Keratinocyte (primary cell): ENCODE measurements at regions not wholly inside any gene's neighbourhood (a gene's known extent, or its start where the extent isn't known, plus 50 kb on each side); places are given as distances from the start of the nearest gene placed in this dataset.
"Not testable (repeated sequence)": the region's sequence is repeated elsewhere in the genome, so short reads cannot be mapped to it uniquely, and the experiment has no call there.

ENCODE experiments used
- DNase-seq: peaks from one replicate; pipeline ENCODE4 v3.0.0-alpha.2; 2011; ENCODE audit warnings: low read depth, missing footprints, low spot score
- FAIRE-seq: peaks from 2 replicates; lab custom pipeline; 2011; peaks lifted over from hg19 to GRCh38; lab: Jason Lieb, UNC
- H2AFZ ChIP-seq: 2 replicates; pipeline ENCODE4 v1.6.0; 2012; ENCODE audit warnings: low read length, control low read depth, inconsistent platforms; ENCODE audit not compliant: control insufficient read depth
- H3K27ac ChIP-seq: 2 replicates; pipeline ENCODE4 v1.5.1; 2011; ENCODE audit warnings: low read length; ENCODE audit not compliant: control insufficient read depth, insufficient read depth
- H3K27me3 ChIP-seq: 3 replicates; pipeline ENCODE4 v1.6.0; 2011; ENCODE audit warnings: low read length; ENCODE audit not compliant: control insufficient read depth, insufficient read depth; ENCODE audit errors: extremely low read depth
- H3K36me3 ChIP-seq, 2 experiments: 2 replicates in 1 of 2; 3 replicates in 1 of 2; pipeline ENCODE4 v1.5.1; 2011; ENCODE audit warnings: low read length in 2 of 2, mild to moderate bottlenecking in 1 of 2; ENCODE audit not compliant: control insufficient read depth in 2 of 2, insufficient read depth in 2 of 2; ENCODE audit errors: extremely low read depth in 1 of 2
- H3K4me1 ChIP-seq: 3 replicates; pipeline ENCODE4 v1.5.1; 2011; ENCODE audit warnings: low read length; ENCODE audit not compliant: control insufficient read depth, insufficient read depth; ENCODE audit errors: extremely low read depth
- H3K4me2 ChIP-seq: 3 replicates; pipeline ENCODE4 v1.6.0; 2011; ENCODE audit warnings: low read depth, low read length; ENCODE audit not compliant: control insufficient read depth, insufficient read depth; ENCODE audit errors: extremely low read depth
- H3K4me3 ChIP-seq, 3 experiments: fragments of 200-600 bp in 1 of 3; sonication (generic) in 1 of 3; 2 replicates in 2 of 3; 3 replicates in 1 of 3; pipeline ENCODE4 v1.5.1; 2011 to 2016; ENCODE audit warnings: low read length in 3 of 3, mild to moderate bottlenecking in 3 of 3, control low read depth in 2 of 3, inconsistent platforms in 1 of 3, low read depth in 1 of 3, mixed read lengths in 1 of 3, mixed run types in 1 of 3, moderate library complexity in 1 of 3; ENCODE audit not compliant: control insufficient read depth in 2 of 3, insufficient read depth in 2 of 3; ENCODE audit errors: extremely low read depth in 1 of 3
- H3K79me2 ChIP-seq: 2 replicates; pipeline ENCODE4 v1.6.0; 2012; ENCODE audit warnings: low read length; ENCODE audit not compliant: control insufficient read depth, insufficient read depth
- H3K9ac ChIP-seq: 3 replicates; pipeline ENCODE4 v1.6.0; 2011; ENCODE audit warnings: low read length; ENCODE audit not compliant: control insufficient read depth, insufficient read depth; ENCODE audit errors: extremely low read depth
- H3K9me1 ChIP-seq: 3 replicates; pipeline ENCODE4 v1.6.0; 2011; ENCODE audit warnings: low read length; ENCODE audit not compliant: control insufficient read depth, insufficient read depth; ENCODE audit errors: extremely low read depth
- H3K9me3 ChIP-seq: 2 replicates; pipeline ENCODE4 v1.5.1; 2012; ENCODE audit warnings: low read depth, low read length; ENCODE audit not compliant: control insufficient read depth
- H4K20me1 ChIP-seq: 3 replicates; pipeline ENCODE4 v1.6.0; 2011; ENCODE audit warnings: low read length; ENCODE audit not compliant: control insufficient read depth, insufficient read depth; ENCODE audit errors: extremely low read depth
- EZH2 ChIP-seq: IDR thresholded peaks from one replicate; pipeline ENCODE4 v1.6.1; 2012; ENCODE audit warnings: inconsistent platforms, mild to moderate bottlenecking, low read length, moderate library complexity
- dilution Hi-C: fragments of 300-500 bp; cut with MboI; formaldehyde crosslinking; loops from one replicate; pipeline ENCODE4 v1.7.0; 2020; ENCODE audit warnings: low sequenced_read_pairs; ENCODE audit not compliant: extremely low pct_ligation_motif_present
- TF ChIP-seq, protein P1 (sequence below), 3 experiments: IDR thresholded peaks in 1 of 3; conservative IDR thresholded peaks in 1 of 3; optimal IDR thresholded peaks in 1 of 3; 2 replicates in 2 of 3; 3 replicates in 1 of 3; pipeline versions ENCODE3 to v1.5.1; 2011; ENCODE audit warnings: low read length in 3 of 3, mild to moderate bottlenecking in 3 of 3, moderate library complexity in 2 of 3, control low read depth in 1 of 3, inconsistent platforms in 1 of 3; ENCODE audit not compliant: insufficient read depth in 2 of 3; ENCODE audit errors: extremely low read depth in 1 of 3

DNA sequence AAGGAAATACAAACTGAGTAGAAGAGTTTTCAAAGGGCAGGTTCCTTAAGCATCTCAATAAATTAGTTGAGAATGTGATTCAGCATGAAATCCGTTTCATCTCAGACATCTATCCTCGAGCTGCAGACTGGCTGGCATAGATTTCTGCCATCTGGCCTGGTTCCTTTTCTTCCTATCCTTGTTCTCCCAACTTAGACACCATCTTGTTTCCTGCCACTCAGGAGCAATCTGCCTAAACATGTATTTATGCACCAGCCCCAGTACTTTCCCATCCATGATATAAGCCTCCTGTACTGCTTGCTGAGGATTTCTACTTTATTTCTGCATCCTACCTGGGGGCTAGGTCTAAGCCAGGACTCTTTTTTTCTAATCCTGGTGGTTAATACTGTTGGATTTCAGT is 359.1 kb upstream of the C11orf87 start:
- Histone ChIP-seq H3K9ac (no peak overlapping the region), H3K9me1 (no peaks in the 10 kb centered on the region)

DNA sequence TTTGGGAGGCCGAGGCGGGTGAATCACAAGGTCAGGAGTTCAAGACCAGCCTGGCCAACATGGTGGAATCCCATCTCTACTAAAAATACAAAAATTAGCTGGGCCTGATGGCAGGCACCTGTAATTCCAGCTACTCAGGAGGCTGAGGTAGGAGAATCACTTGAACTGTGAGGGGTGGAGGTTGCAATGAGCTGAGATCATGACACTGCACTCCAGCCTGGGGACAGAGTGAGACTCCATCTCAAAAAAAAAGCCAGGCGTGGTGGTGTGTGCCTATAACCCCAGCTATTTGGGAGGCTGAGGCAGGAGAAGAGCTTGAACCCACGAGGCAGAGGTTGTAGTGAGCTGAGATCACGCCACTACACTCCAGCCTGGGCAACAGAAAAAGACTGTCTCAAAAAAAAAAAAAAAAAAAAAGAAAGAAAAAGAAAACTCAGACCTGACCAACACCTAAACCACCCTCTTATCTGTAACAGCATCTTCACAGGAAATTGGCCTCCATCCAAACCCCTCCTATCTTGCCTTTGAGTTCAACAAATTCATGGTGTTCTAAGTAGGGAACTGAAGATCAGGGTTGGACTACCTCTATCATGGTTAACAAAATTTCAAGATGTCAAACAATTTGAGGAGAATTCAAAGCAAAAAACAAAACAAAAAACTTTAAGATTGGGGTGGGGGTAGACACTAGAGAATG is 357.2 kb upstream of the C11orf87 start:
- DNase-seq, FAIRE-seq, dilution Hi-C loops: not testable (repeated sequence)

More for the DNA sequence above, 359.1 kb upstream of the C11orf87 start:
- dilution Hi-C loops: no loop called here
- no peaks in the 10 kb centered on the region for H3K4me1 ChIP-seq
- no peak overlapping the region for H3K4me3 ChIP-seq
- FAIRE-seq (no peak), DNase-seq (no peak)
- H3K27ac ChIP-seq: no peak overlapping the region
- no peaks in the 10 kb centered on the region for H3K79me2 ChIP-seq
- no peak overlapping the region for H2AFZ ChIP-seq
- H3K9me3 ChIP-seq: no peaks in the 10 kb centered on the region
- H3K4me2 ChIP-seq: no peak overlapping the region
- no peaks in the 10 kb centered on the region for H3K27me3 ChIP-seq
- H3K36me3 ChIP-seq: no peaks in the 10 kb centered on the region
- TF ChIP-seq, protein P1, sequence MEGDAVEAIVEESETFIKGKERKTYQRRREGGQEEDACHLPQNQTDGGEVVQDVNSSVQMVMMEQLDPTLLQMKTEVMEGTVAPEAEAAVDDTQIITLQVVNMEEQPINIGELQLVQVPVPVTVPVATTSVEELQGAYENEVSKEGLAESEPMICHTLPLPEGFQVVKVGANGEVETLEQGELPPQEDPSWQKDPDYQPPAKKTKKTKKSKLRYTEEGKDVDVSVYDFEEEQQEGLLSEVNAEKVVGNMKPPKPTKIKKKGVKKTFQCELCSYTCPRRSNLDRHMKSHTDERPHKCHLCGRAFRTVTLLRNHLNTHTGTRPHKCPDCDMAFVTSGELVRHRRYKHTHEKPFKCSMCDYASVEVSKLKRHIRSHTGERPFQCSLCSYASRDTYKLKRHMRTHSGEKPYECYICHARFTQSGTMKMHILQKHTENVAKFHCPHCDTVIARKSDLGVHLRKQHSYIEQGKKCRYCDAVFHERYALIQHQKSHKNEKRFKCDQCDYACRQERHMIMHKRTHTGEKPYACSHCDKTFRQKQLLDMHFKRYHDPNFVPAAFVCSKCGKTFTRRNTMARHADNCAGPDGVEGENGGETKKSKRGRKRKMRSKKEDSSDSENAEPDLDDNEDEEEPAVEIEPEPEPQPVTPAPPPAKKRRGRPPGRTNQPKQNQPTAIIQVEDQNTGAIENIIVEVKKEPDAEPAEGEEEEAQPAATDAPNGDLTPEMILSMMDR (optimal IDR thresholded peaks at IDR 0.05 in 1 of 3, IDR thresholded peaks at IDR 0.05 in 1 of 3, conservative IDR thresholded peaks at IDR 0.05 in 1 of 3; ENCODE audit: extremely low read depth in 1 of 3, insufficient read depth in 2 of 3, low read length in 3 of 3): no peak
- TF ChIP-seq EZH2: no peak
- no peaks in the 10 kb centered on the region for H4K20me1 ChIP-seq

DNA sequence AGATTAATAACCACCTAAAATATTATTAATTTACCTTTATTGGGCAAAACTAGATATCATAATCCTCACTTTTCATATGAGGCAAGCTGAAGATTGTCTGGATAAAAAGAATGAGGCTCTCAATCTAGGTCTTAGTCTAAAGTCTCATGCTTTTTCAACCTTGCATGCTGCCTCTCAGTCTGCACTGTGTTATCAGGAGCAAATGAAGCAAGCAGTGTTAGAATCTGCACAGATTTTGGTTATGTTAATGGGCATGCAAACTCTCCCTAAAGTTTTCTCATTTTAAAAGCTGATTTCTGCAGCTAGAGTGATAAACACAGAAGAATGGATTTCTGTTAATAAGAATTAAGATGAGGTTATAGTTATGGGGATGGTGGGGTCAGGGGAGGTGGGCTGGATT is 350.7 kb upstream of the C11orf87 start:
- Histone ChIP-seq H3K27me3 (no peaks in the 10 kb centered on the region), H4K20me1 (no peaks in the 10 kb centered on the region), H3K4me2 (no peak overlapping the region), H3K79me2 (no peaks in the 10 kb centered on the region), H3K4me1 (no peaks in the 10 kb centered on the region), H2AFZ (no peak overlapping the region), H3K27ac (no peak overlapping the region), H3K36me3 (no peaks in the 10 kb centered on the region), H3K9ac (no peak overlapping the region), H3K9me3 (no peaks in the 10 kb centered on the region), H3K9me1 (no peaks in the 10 kb centered on the region), H3K4me3 (no peak overlapping the region)
- FAIRE-seq (no peak), DNase-seq (no peak)
- TF ChIP-seq, protein P1 (optimal IDR thresholded peaks at IDR 0.05 in 1 of 3, IDR thresholded peaks at IDR 0.05 in 1 of 3, conservative IDR thresholded peaks at IDR 0.05 in 1 of 3; ENCODE audit: extremely low read depth in 1 of 3, insufficient read depth in 2 of 3, low read length in 3 of 3): no peak
- no peak for TF ChIP-seq EZH2
- dilution Hi-C loops: no loop called here

More for the DNA sequence above, 357.2 kb upstream of the C11orf87 start:
- H3K27ac ChIP-seq, H3K27me3 ChIP-seq, H3K9ac ChIP-seq, H3K4me2 ChIP-seq, H4K20me1 ChIP-seq, H3K4me3 ChIP-seq, H3K79me2 ChIP-seq, H2AFZ ChIP-seq, H3K9me1 ChIP-seq, H3K9me3 ChIP-seq, H3K4me1 ChIP-seq, H3K36me3 ChIP-seq: not testable (repeated sequence)
